OCI-LY3 (cell line): ENCODE measurements at regions not wholly inside any gene's neighbourhood (a gene's known extent, or its start where the extent isn't known, plus 50 kb on each side); places are given as distances from the start of the nearest gene placed in this dataset.
A peak's percentile ranks its signal among the peaks of the same experiment; 100 is the strongest.

Experiments
- H2AFZ ChIP-seq: fragments of 200-600, 300-600 bp; shearing (Covaris generic); 2 replicates; pipeline ENCODE4 v1.6.0; 2014; ENCODE audit warnings: antibody characterized with exemption, low read depth, low read length
- H3K27ac ChIP-seq: fragments of 200-600, 300-600 bp; sonication (generic); 2 replicates; pipeline ENCODE4 v1.5.1; 2014; ENCODE audit warnings: mild to moderate bottlenecking, low read length, moderate library complexity, mixed read lengths
- H3K27me3 ChIP-seq: fragments of 200-600, 300-600 bp; sonication (generic); 2 replicates; pipeline ENCODE4 v1.6.1; 2014; ENCODE audit warnings: low read depth, low read length, mixed read lengths
- H3K36me3 ChIP-seq: fragments of 200-600, 300-600 bp; sonication (generic); replicated peaks from 2 replicates; pipeline ENCODE3; 2014; ENCODE audit warnings: low read depth, low read length, mixed read lengths
- H3K4me1 ChIP-seq: fragments of 300-600, 200-600 bp; sonication (generic); 2 replicates; pipeline ENCODE4 v1.6.1; 2014; ENCODE audit warnings: low read length, mixed read lengths
- H3K4me2 ChIP-seq: fragments of 200-600, 300-600 bp; sonication (generic); 2 replicates; pipeline ENCODE4 v1.6.1; 2014; ENCODE audit warnings: low read length, mixed read lengths
- H3K4me3 ChIP-seq: fragments of 300-600, 200-600 bp; sonication (generic); 2 replicates; pipeline ENCODE4 v1.5.1; 2014; ENCODE audit warnings: antibody characterized with exemption, mild to moderate bottlenecking, low read length, moderate library complexity
- H3K79me2 ChIP-seq: fragments of 300-600, 200-600 bp; shearing (Covaris generic); 2 replicates; pipeline ENCODE4 v1.6.1; 2014; ENCODE audit warnings: mild to moderate bottlenecking, low read length, mixed read lengths
- H3K9ac ChIP-seq: fragments of 300-600, 200-600 bp; shearing (Covaris generic); 2 replicates; pipeline ENCODE4 v1.6.0; 2014; ENCODE audit warnings: mild to moderate bottlenecking, low read length, moderate library complexity
- H3K9me3 ChIP-seq: fragments of 200-600, 300-600 bp; shearing (Covaris generic); 2 replicates; pipeline ENCODE4 v1.6.1; 2014; ENCODE audit warnings: low read length, mixed read lengths; ENCODE audit not compliant: insufficient read depth
- H4K20me1 ChIP-seq: fragments of 200-600, 300-600 bp; sonication (generic); 2 replicates; pipeline ENCODE4 v1.6.1; 2016; ENCODE audit warnings: low read length, mixed read lengths; ENCODE audit not compliant: insufficient read depth
- CTCF ChIP-seq: fragments of 200-600, 300-600 bp; sonication (generic); IDR thresholded peaks from 2 replicates; pipeline ENCODE4 v1.5.1; 2014; ENCODE audit warnings: antibody characterized with exemption, low read length, low read depth
- EZH2phosphoT487 ChIP-seq: fragments of 200-600 bp; shearing (Covaris generic); IDR thresholded peaks from 2 replicates; pipeline ENCODE4 v1.6.1; 2018; ENCODE audit warnings: antibody characterized with exemption, mixed run types, low read depth

DNA sequence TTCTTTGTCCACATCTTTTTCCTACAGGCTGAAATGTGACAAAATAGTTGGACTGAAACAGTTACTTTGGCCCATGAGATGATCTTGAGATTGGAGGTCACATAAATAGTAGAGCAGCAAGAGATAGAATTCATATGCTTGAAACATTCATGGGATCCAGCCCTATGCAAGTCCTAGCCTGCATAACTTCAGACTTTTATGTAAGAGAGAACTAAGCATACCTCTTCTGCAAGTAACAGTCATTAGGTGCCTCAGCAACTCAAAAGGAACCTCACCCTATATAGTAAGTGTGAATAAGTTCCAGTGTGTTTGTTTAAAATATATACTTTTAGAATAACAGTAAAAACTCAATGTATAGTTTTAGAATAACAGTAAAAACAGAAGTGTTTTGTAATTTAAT lies 138.0 kb upstream of the P2RY1 start:
- H3K4me3 ChIP-seq = no peak overlapping the region
- TF ChIP-seq CTCF = no peak
- TF ChIP-seq EZH2phosphoT487 = no peak
- no peak overlapping the region for H3K9ac ChIP-seq
- no peak overlapping the region for H3K27ac ChIP-seq
- H3K4me1 ChIP-seq = 0 out of 2 replicates have a peak, but pooled peaks cover 5% of the 10 kb centered on the region
- no peaks in the 10 kb centered on the region for H3K36me3 ChIP-seq
- H2AFZ ChIP-seq = no peak overlapping the region
- H3K4me2 ChIP-seq = no peak overlapping the region
- no peaks in the 10 kb centered on the region for H4K20me1 ChIP-seq
- no peaks in the 10 kb centered on the region for H3K9me3 ChIP-seq
- no peaks in the 10 kb centered on the region for H3K27me3 ChIP-seq
- H3K79me2 ChIP-seq = no peaks in the 10 kb centered on the region

GRCh38 chr3:152703245-152703890 lies 131.6 kb upstream of the P2RY1 start:
- Histone ChIP-seq H3K9ac (no peak overlapping the region), H3K4me2 (no peak overlapping the region), H3K27me3 (no peaks in the 10 kb centered on the region), H3K36me3 (no peaks in the 10 kb centered on the region), H3K4me1 (peaks cover 7% of the 10 kb centered on the region; the same call in 1 of the 2 replicates), H3K27ac (no peak overlapping the region), H4K20me1 (no peaks in the 10 kb centered on the region), H2AFZ (no peak overlapping the region), H3K9me3 (no peaks in the 10 kb centered on the region), H3K4me3 (no peak overlapping the region), H3K79me2 (no peaks in the 10 kb centered on the region)
- TF ChIP-seq CTCF = no peak
- TF ChIP-seq EZH2phosphoT487 = no peak

GRCh38 chr3:152706991-152707713 lies 127.8 kb upstream of the P2RY1 start:
- Histone ChIP-seq H3K4me1 (peaks cover 7% of the 10 kb centered on the region; the same call in 1 of the 2 replicates), H3K36me3 (no peaks in the 10 kb centered on the region), H2AFZ (peak overlapping the region; percentile 85), H3K27ac (no peak overlapping the region), H3K9me3 (no peaks in the 10 kb centered on the region), H3K4me3 (peak overlapping the region; percentile 64), H3K9ac (no peak overlapping the region), H3K79me2 (no peaks in the 10 kb centered on the region), H3K4me2 (peak overlapping the region; percentile 65), H4K20me1 (no peaks in the 10 kb centered on the region), H3K27me3 (no peaks in the 10 kb centered on the region)
- no peak for TF ChIP-seq CTCF
- TF ChIP-seq EZH2phosphoT487 = no peak

GRCh38 chr3:152709659-152710058 lies 125.3 kb upstream of the P2RY1 start:
- H2AFZ ChIP-seq = no peak overlapping the region
- H3K4me1 ChIP-seq = peaks cover 7% of the 10 kb centered on the region; the same call in 1 of the 2 replicates
- H3K9me3 ChIP-seq = no peaks in the 10 kb centered on the region
- no peak overlapping the region for H3K4me2 ChIP-seq
- no peaks in the 10 kb centered on the region for H3K36me3 ChIP-seq
- no peak overlapping the region for H3K4me3 ChIP-seq
- no peak overlapping the region for H3K27ac ChIP-seq
- H4K20me1 ChIP-seq = no peaks in the 10 kb centered on the region
- H3K27me3 ChIP-seq = no peaks in the 10 kb centered on the region
- no peak overlapping the region for H3K9ac ChIP-seq
- TF ChIP-seq EZH2phosphoT487 (no peak), CTCF (no peak)
- no peaks in the 10 kb centered on the region for H3K79me2 ChIP-seq
